GM12878 (cell line): ENCODE measurements at regions not wholly inside any gene's neighbourhood (a gene's known extent, or its start where the extent isn't known, plus 50 kb on each side); places are given as distances from the start of the nearest gene placed in this dataset.

Experiments
- ATAC-seq: fragments of 200-7000 bp; cut with Tn5 transposase; 3 replicates; pipeline ENCODE4 v1.9.1; 2020; ENCODE audit warnings: mild to moderate bottlenecking, moderate library complexity
- BruUV-seq: library from RNA; stranded (reverse); fragments of 400-500 nt; replicated peaks from 2 replicates; lab custom pipeline; 2021; lab: Mats Ljungman, UMichigan
- CTCF ChIA-PET: fragments of 300-600 bp; sonication (Branson Sonifier 250); formaldehyde crosslinking; extraction: SDS; loops from one replicate; lab custom pipeline; 2021; ENCODE audit warnings: inconsistent platforms; lab: Yijun Ruan, JAX
- POLR2A ChIA-PET: fragments of 350-600 bp; formaldehyde crosslinking; extraction: SDS; loops from one replicate; lab custom pipeline; 2021; ENCODE audit warnings: inconsistent platforms; lab: Charles Lee
- RAD21 ChIA-PET: fragments of 300-600 bp; sonication (Branson Sonifier 250); formaldehyde crosslinking; loops from one replicate; lab custom pipeline; 2023; ENCODE audit warnings: antibody characterized with exemption; ENCODE audit not compliant: unreplicated experiment; lab: Charles Lee
- SMC1A ChIA-PET: fragments of 300-600 bp; sonication (Branson Sonifier 250); formaldehyde crosslinking; loops from one replicate; lab custom pipeline; 2023; ENCODE audit not compliant: unreplicated experiment, uncharacterized antibody; lab: Charles Lee
- DNase-seq: peaks from one replicate; pipeline ENCODE4 v3.0.0-alpha.2; 2011; ENCODE audit warnings: low read depth, low spot score
- FAIRE-seq: peaks from 3 replicates; lab custom pipeline; 2011; peaks lifted over from hg19 to GRCh38; lab: Jason Lieb, UNC
- H2AFZ ChIP-seq: 2 replicates; pipeline ENCODE4 v1.6.0; 2011; ENCODE audit warnings: low read depth, low read length, control low read depth; ENCODE audit not compliant: control insufficient read depth
- H3K27ac ChIP-seq: 2 replicates; pipeline ENCODE4 v1.5.1; 2011; ENCODE audit warnings: control low read depth; ENCODE audit not compliant: control insufficient read depth, insufficient read depth
- H3K27me3 ChIP-seq, 2 experiments: replicated peaks in 1 of 2; 2 replicates each; pipeline versions ENCODE4 v1.6.0 to v1.6.1; 2011; ENCODE audit warnings: low read length in 1 of 2; ENCODE audit not compliant: control insufficient read depth in 2 of 2, insufficient read depth in 2 of 2
- H3K36me3 ChIP-seq, 2 experiments: 2 replicates each; pipeline ENCODE4 v1.5.1; 2011; ENCODE audit warnings: low read length in 1 of 2; ENCODE audit not compliant: control insufficient read depth in 2 of 2, insufficient read depth in 2 of 2
- H3K4me1 ChIP-seq: 2 replicates; pipeline ENCODE4 v1.6.1; 2011; ENCODE audit warnings: mild to moderate bottlenecking, low read length, moderate library complexity, mixed read lengths; ENCODE audit not compliant: control insufficient read depth, insufficient read depth
- H3K4me2 ChIP-seq: 2 replicates; pipeline ENCODE4 v1.6.0; 2011; ENCODE audit warnings: control low read depth; ENCODE audit not compliant: control insufficient read depth, insufficient read depth
- H3K4me3 ChIP-seq: fragments of 200-600 bp; sonication (generic); 2 replicates; pipeline ENCODE4 v1.5.1; 2016
- H3K79me2 ChIP-seq: 2 replicates; pipeline ENCODE4 v1.6.0; 2011; ENCODE audit warnings: low read length; ENCODE audit not compliant: control insufficient read depth, insufficient read depth
- H3K9ac ChIP-seq: 2 replicates; pipeline ENCODE4 v1.8.0; 2011; ENCODE audit warnings: low read length, control low read depth, mixed read lengths; ENCODE audit not compliant: control insufficient read depth, insufficient read depth
- H3K9me3 ChIP-seq: replicated peaks from 3 replicates; pipeline ENCODE4 v1.5.1; 2011; ENCODE audit warnings: mild to moderate bottlenecking, low read length; ENCODE audit not compliant: control insufficient read depth, insufficient read depth
- H4K20me1 ChIP-seq: 2 replicates; pipeline ENCODE4 v1.6.0; 2011; ENCODE audit not compliant: control insufficient read depth, insufficient read depth
- ETV6 ChIP-seq, 2 experiments: fragments of 450-650 bp in 1 of 2; IDR thresholded peaks in 1 of 2; conservative IDR thresholded peaks in 1 of 2; 2 replicates each; pipeline ENCODE4 v1.6.1; 2014; ENCODE audit warnings: antibody characterized with exemption in 1 of 2, borderline replicate concordance in 1 of 2, low read depth in 1 of 2, mild to moderate bottlenecking in 1 of 2, moderate library complexity in 1 of 2
- MTA3 ChIP-seq: IDR thresholded peaks from 2 replicates; pipeline ENCODE4 v1.6.1; 2012; ENCODE audit warnings: low read length, inconsistent platforms, borderline replicate concordance
- PKNOX1 ChIP-seq: fragments of 450-650 bp; IDR thresholded peaks from 2 replicates; pipeline ENCODE4 v1.6.1; 2016; ENCODE audit warnings: mild to moderate bottlenecking
- SMC3 ChIP-seq: IDR thresholded peaks from 2 replicates; pipeline ENCODE4 v1.6.1; 2011; ENCODE audit warnings: low read length, improper control_type of control experiment, borderline replicate concordance
- ZBTB4 ChIP-seq: fragments of 450-650 bp; formaldehyde crosslinking; IDR thresholded peaks from 2 replicates; pipeline ENCODE4 v1.4.0; 2022; ENCODE audit warnings: mild to moderate bottlenecking, moderate library complexity
- ZNF274 ChIP-seq: IDR thresholded peaks from one replicate; pipeline ENCODE4 v1.8.0; 2011; ENCODE audit not compliant: insufficient read length, insufficient read depth
- WGBS: methylation state at CpG from one replicate; pipeline ENCODE4 v1.1.6; 2016; ENCODE audit warnings: low lambda C conversion rate; ENCODE audit not compliant: insufficient replicate concordance, insufficient coverage; ENCODE audit errors: missing lambda C conversion rate; 5-methylcytosine and 5-hydroxymethylcytosine counted together
- in situ Hi-C: fragments of 300-500 bp; cut with MboI; formaldehyde crosslinking; loops from 9 replicates; pipeline ENCODE4 v1.14.3; 2018; ENCODE audit warnings: mixed read lengths
- intact Hi-C: fragments of 100-400 bp; cut with micrococcal nuclease; formaldehyde crosslinking; loops from one replicate; pipeline ENCODE4 v1.14.2; 2022; ENCODE audit not compliant: unreplicated experiment

GRCh38 chr3:28087591-28087990, 153.8 kb upstream of the CMC1 start (continued):
- no peak for TF ChIP-seq ETV6 (conservative IDR thresholded peaks at IDR 0.05 in 1 of 2, IDR thresholded peaks at IDR 0.05 in 1 of 2; ENCODE audit: borderline replicate concordance in 1 of 2, low read depth in 1 of 2)
- no peak for TF ChIP-seq ZNF274
- TF ChIP-seq ZBTB4 (CRISPR knock-in tag): no peak
- TF ChIP-seq MTA3: no peak
- TF ChIP-seq, all 136 proteins: peak for 0

- CTCF ChIA-PET: interaction anchor here (1.0 to 1.6 kb wide), 4 partner anchors 32 to 155 kb away, joined by 3 to 6 read pairs (median 4); no protein-coding TSS in a partner anchor
These were observed 152.4 kb upstream of the CMC1 start for GRCh38 chr3:28088811-28089526.

More at GRCh38 chr3:28088811-28089526, 152.4 kb upstream of the CMC1 start:
- in situ Hi-C loops: no loop called here
- Histone ChIP-seq H3K79me2 (no peaks in the 10 kb centered on the region), H3K9ac (no peak overlapping the region), H4K20me1 (no peaks in the 10 kb centered on the region), H3K27ac (no peak overlapping the region), H3K4me2 (no peak overlapping the region), H3K27me3 (no peaks in the 10 kb centered on the region), H3K4me3 (no peak overlapping the region), H3K9me3 (no peaks in the 10 kb centered on the region), H2AFZ (no peak overlapping the region), H3K4me1 (no peaks in the 10 kb centered on the region), H3K36me3 (no peaks in the 10 kb centered on the region)
- intact Hi-C loops: no loop called here
- no peak for DNase-seq
- no peak for FAIRE-seq
- ChIA-PET RAD21 (interaction anchor here (0.5 to 1.3 kb wide), 3 partner anchors 39 to 54 kb away, joined by 3 to 4 read pairs (median 3); no protein-coding TSS in a partner anchor), POLR2A (interaction anchor here (0.6 kb wide), 1 partner anchor 57 kb away, joined by 3 read pairs; no protein-coding TSS in a partner anchor), SMC1A (interaction anchor here (0.6 to 1.4 kb wide), 9 partner anchors 17 to 366 kb away, joined by 3 to 5 read pairs (median 3); no protein-coding TSS in a partner anchor)
- no TSS peak for BruUV-seq
- 47% methylated on average over 7 of the region's 7 CpGs for WGBS
- peak; percentile 58 for TF ChIP-seq PKNOX1
- TF ChIP-seq SMC3: no peak
- ATAC-seq: no peak; the same call in 2 of the 3 replicates
